ENCODE measurements at regions not wholly inside any gene's neighbourhood (a gene's known extent, or its start where the extent isn't known, plus 50 kb on each side); places are given as distances from the start of the nearest gene placed in this dataset.
"Not testable (repeated sequence)": the region's sequence is repeated elsewhere in the genome, so short reads cannot be mapped to it uniquely, and the experiment has no call there.

- TF ChIP-seq EZH2 (IDR thresholded peaks at IDR 0.05; ENCODE audit: borderline replicate concordance, low read length) = not testable (repeated sequence)
- TF ChIP-seq, protein P1, sequence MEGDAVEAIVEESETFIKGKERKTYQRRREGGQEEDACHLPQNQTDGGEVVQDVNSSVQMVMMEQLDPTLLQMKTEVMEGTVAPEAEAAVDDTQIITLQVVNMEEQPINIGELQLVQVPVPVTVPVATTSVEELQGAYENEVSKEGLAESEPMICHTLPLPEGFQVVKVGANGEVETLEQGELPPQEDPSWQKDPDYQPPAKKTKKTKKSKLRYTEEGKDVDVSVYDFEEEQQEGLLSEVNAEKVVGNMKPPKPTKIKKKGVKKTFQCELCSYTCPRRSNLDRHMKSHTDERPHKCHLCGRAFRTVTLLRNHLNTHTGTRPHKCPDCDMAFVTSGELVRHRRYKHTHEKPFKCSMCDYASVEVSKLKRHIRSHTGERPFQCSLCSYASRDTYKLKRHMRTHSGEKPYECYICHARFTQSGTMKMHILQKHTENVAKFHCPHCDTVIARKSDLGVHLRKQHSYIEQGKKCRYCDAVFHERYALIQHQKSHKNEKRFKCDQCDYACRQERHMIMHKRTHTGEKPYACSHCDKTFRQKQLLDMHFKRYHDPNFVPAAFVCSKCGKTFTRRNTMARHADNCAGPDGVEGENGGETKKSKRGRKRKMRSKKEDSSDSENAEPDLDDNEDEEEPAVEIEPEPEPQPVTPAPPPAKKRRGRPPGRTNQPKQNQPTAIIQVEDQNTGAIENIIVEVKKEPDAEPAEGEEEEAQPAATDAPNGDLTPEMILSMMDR (conservative IDR thresholded peaks at IDR 0.05 in 1 of 2, IDR thresholded peaks at IDR 0.05 in 1 of 2; ENCODE audit: extremely low read depth in 1 of 2, insufficient read depth in 1 of 2, low read depth in 1 of 2, low read length in 2 of 2) = not testable (repeated sequence)
Observed at GRCh38 chrX:119299812-119300211, 63.7 kb downstream of the PGRMC1 start.
